ENCODE measurements at regions not wholly inside any gene's neighbourhood (a gene's known extent, or its start where the extent isn't known, plus 50 kb on each side); places are given as distances from the start of the nearest gene placed in this dataset.

DNA sequence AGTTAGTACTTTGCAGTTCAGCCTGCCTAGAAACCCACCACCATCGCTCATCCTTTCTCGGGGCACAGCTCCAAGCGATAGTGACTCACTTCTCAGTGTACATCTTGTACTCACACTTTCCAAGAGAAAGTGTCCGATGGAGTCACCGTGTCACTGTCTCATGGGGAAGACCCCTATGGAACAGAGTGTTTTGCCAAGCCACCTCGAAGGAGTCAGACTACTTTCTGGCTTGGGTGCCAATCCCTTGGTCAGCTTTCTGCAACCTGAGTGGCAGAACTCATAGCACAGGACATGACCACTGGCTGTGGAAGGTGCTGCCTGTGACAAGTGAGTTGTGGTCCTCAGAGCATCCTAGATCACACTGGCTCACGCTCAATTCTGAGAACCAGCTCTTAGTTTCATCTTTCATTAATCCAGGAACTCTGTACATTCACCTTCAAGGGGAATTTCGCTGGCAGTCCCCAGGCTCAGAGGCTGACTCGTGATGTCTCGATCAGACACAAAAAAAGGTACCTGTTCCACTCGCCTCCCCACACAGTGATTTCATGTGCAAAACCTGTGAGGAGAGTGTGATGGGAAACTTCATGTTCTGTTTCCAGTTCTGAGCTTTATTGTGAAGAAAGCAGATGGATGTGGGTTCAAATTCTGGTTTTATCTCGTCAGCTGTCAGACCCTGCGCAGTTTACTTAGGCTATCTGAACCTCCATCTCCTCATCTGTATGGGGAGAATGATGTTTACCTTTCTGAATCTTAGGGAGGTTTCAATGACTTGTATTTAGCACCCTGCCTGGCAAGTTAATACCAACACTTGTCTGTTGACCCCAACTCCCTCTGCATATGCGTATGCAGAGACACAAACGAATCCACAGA is 127.3 kb upstream of the CCND2 start:
- H3K9me3 Mint-ChIP-seq (ENCODE audit: low read depth), result peaks cover 13% of the 10 kb centered on the region
- no peak overlapping the region for H3K4me3 Mint-ChIP-seq (ENCODE audit: unreplicated experiment)
- H3K27me3 Mint-ChIP-seq (ENCODE audit: low read depth), result peaks cover 44% of the 10 kb centered on the region
- no peaks in the 10 kb centered on the region for H3K36me3 Mint-ChIP-seq (ENCODE audit: low read depth)
- TF ChIP-seq, protein P1, sequence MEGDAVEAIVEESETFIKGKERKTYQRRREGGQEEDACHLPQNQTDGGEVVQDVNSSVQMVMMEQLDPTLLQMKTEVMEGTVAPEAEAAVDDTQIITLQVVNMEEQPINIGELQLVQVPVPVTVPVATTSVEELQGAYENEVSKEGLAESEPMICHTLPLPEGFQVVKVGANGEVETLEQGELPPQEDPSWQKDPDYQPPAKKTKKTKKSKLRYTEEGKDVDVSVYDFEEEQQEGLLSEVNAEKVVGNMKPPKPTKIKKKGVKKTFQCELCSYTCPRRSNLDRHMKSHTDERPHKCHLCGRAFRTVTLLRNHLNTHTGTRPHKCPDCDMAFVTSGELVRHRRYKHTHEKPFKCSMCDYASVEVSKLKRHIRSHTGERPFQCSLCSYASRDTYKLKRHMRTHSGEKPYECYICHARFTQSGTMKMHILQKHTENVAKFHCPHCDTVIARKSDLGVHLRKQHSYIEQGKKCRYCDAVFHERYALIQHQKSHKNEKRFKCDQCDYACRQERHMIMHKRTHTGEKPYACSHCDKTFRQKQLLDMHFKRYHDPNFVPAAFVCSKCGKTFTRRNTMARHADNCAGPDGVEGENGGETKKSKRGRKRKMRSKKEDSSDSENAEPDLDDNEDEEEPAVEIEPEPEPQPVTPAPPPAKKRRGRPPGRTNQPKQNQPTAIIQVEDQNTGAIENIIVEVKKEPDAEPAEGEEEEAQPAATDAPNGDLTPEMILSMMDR (IDR thresholded peaks at IDR 0.05), result no peak
- no peak overlapping the region for H3K27ac Mint-ChIP-seq (ENCODE audit: unreplicated experiment)
- no peak for DNase-seq (ENCODE audit: low spot score)
- no peaks in the 10 kb centered on the region for H3K4me1 Mint-ChIP-seq (ENCODE audit: low read depth)

DNA sequence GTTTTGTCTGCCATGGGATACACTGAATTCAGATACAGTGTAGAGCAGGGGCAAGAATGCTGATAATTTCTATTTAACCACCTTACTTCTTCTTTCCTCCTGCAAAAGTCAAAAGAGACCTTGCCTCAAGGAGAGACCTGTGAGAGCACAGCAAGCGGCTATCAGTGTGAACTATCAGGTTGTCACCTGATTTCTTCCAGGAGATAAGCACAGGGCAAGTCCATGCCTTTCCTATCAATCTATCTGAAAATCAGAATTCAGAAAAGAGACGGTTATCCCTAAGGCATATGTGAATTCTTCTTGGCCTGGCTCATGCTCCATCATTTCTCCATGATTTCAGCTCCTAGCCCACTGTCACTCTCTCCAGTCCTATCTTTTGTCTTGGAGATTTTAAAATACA is 128.9 kb upstream of the CCND2 start:
- DNase-seq (ENCODE audit: low spot score), result no peak
- no peak overlapping the region for H3K27ac Mint-ChIP-seq (ENCODE audit: unreplicated experiment)
- TF ChIP-seq, protein P1 (IDR thresholded peaks at IDR 0.05), result no peak
- no peak overlapping the region for H3K4me3 Mint-ChIP-seq (ENCODE audit: unreplicated experiment)
- H3K36me3 Mint-ChIP-seq (ENCODE audit: low read depth), result no peaks in the 10 kb centered on the region
- H3K9me3 Mint-ChIP-seq (ENCODE audit: low read depth), result peaks cover 10% of the 10 kb centered on the region
- H3K27me3 Mint-ChIP-seq (ENCODE audit: low read depth), result peaks cover 48% of the 10 kb centered on the region
- H3K4me1 Mint-ChIP-seq (ENCODE audit: low read depth), result no peaks in the 10 kb centered on the region

DNA sequence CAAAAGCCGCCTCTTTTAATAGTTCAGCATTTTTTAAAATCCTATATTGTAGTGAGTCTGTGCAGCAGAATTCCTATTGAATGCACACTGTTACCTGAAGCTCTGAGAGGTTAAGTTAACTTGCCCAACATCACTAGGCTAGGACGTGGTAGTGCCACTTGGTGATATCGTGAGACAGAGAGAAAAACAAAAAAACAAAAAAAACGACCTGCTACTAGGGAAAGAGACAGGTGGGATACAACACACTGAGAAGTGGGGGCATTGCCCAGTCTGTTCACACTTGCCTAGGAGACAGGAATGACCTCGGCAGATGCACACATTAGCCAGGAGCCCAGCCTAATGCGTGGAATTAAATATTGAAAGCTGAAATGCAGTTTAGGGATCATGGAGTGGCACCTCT is 129.7 kb upstream of the CCND2 start:
- Mint-ChIP-seq H3K4me3 (ENCODE audit: unreplicated experiment) (no peak overlapping the region), H3K36me3 (ENCODE audit: low read depth) (no peaks in the 10 kb centered on the region), H3K27ac (ENCODE audit: unreplicated experiment) (no peak overlapping the region), H3K4me1 (ENCODE audit: low read depth) (no peaks in the 10 kb centered on the region), H3K27me3 (ENCODE audit: low read depth) (peaks cover 46% of the 10 kb centered on the region), H3K9me3 (ENCODE audit: low read depth) (peaks cover 10% of the 10 kb centered on the region)
- TF ChIP-seq, protein P1 (IDR thresholded peaks at IDR 0.05), result no peak
- DNase-seq (ENCODE audit: low spot score), result no peak

DNA sequence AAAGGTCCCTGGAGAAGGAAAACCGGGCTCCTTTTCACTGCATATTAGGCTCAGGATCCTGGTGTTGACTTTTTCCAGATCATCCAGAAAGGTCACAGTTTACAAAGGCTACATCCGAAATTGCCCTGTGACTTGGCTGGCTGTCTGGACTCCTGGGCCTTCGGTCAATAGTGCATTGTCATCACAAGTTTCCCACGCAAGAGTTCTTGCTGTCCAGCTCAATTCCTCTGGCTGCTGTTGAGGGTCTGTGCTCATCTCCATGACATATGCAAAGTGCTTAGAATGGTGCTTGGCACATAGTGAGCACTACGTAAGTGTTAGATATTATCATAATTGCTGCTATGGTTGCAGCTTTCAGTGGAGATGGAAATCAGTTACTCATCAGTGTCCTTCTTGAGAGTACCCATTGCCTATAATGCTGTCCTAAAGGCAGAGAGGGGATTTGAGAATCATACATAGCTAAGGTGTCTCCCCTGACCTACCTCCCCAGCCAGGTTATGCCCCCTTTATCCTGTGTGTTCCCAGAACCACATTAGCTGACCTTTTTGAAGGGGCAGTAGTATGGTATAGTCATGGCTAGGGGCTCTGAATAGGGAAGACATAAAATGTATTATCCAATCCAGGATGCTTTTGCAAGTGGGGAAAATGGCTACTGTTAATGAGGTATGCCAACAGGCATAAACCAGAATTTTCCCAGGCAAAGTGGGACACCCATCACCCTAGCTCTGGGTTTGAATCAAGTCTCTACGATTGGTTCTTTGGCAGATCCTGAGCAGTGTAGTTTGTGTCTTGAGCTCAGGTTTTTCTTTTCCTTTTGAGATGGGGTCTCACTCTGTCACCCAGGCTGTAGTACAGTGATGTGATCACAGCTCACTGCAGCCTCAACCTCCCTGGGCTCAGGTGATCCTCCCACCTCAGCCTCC is 132.0 kb upstream of the CCND2 start:
- DNase-seq (ENCODE audit: low spot score), result no peak
- H3K27ac Mint-ChIP-seq (ENCODE audit: unreplicated experiment), result no peak overlapping the region
- TF ChIP-seq, protein P1 (IDR thresholded peaks at IDR 0.05), result no peak

DNA sequence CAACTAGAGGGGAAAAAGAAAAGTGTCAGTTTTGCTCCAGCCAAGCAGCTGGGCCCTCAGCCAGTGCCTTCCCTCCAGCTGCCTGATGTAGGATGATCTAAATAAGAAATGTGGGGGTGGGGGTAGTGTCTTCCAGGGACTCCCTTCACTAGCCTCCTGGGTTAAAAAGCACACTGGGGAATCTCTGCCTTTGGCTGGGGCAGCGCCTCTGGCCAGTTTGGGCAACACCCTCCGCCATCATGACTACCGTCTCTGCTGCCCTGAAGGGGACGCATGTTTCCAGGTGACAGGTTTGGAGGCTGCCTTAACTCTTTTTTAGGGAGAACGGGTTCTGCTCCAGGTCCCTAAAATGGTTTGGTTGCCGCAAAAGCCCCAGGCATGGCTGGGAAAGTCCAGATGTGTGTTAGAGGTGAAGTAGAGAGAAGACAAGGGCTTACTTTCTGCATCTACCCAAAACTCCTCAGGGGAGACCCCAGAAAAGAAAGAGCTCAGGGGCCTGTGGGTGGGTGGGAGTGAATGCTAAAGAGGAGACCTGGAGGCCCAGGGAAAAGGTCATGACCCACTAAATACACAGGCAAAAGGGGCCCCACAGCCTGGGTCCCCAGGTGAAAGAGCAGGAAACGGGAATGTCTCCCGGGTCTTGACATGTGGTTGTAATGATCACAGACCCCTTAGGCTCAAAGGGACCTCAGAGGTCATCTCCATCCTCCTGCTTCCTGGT is 132.8 kb upstream of the CCND2 start:
- TF ChIP-seq, protein P1 (IDR thresholded peaks at IDR 0.05), result no peak
- no peaks in the 10 kb centered on the region for H3K36me3 Mint-ChIP-seq (ENCODE audit: low read depth)
- DNase-seq (ENCODE audit: low spot score), result no peak
- peaks cover 10% of the 10 kb centered on the region for H3K9me3 Mint-ChIP-seq (ENCODE audit: low read depth)
- no peak overlapping the region for H3K4me3 Mint-ChIP-seq (ENCODE audit: unreplicated experiment)
- peaks cover 28% of the 10 kb centered on the region for H3K27me3 Mint-ChIP-seq (ENCODE audit: low read depth)
- peaks cover 9% of the 10 kb centered on the region for H3K4me1 Mint-ChIP-seq (ENCODE audit: low read depth)
- H3K27ac Mint-ChIP-seq (ENCODE audit: unreplicated experiment), result no peak overlapping the region

More for the DNA sequence above, 132.0 kb upstream of the CCND2 start:
- Mint-ChIP-seq H3K36me3 (ENCODE audit: low read depth) (no peaks in the 10 kb centered on the region), H3K4me3 (ENCODE audit: unreplicated experiment) (no peak overlapping the region), H3K9me3 (ENCODE audit: low read depth) (peaks cover 10% of the 10 kb centered on the region), H3K27me3 (ENCODE audit: low read depth) (peaks cover 36% of the 10 kb centered on the region), H3K4me1 (ENCODE audit: low read depth) (peaks cover 2% of the 10 kb centered on the region)
